ENCODE measurements at regions not wholly inside any gene's neighbourhood (a gene's known extent, or its start where the extent isn't known, plus 50 kb on each side); places are given as distances from the start of the nearest gene placed in this dataset.

DNA sequence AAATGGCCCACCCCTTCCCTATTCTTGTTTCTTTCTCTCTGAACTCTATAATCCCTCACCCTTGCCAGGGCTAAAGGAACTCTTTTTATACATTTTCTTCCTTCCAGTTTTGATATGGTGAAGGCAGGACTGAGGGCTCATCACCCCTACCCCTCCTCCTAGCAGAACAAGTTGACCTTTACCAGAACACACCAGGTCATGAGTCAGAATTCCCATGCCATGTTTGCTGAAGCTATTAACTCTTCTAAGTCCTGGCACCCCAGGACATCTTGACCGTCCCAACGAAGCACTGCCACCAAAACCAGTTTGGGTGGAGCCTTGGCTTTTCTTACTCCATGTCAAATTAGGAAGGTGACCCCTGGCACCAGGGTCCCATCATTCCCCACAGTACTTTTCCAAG is 57.5 kb upstream of the DYNLT3 start:
- DNase-seq = no peak
- ChIA-PET POLR2A (ENCODE audit: unreplicated experiment) (no interaction called here), CTCF (interaction anchor here (0.6 kb wide), 1 partner anchor 79 kb away, joined by 3 read pairs; no protein-coding TSS in a partner anchor)
- Histone ChIP-seq H3K79me2 (ENCODE audit: low read length) (no peaks in the 10 kb centered on the region), H3F3A (ENCODE audit: low read length, unreplicated experiment) (no peaks in the 10 kb centered on the region), H4K20me1 (ENCODE audit: low read length) (no peaks in the 10 kb centered on the region), H3K4me2 (ENCODE audit: low read length) (no peak overlapping the region), H3K9me3 (ENCODE audit: low read length) (no peaks in the 10 kb centered on the region), H3K9ac (ENCODE audit: low read length) (no peak overlapping the region), H3K4me1 (ENCODE audit: insufficient read depth, low read length) (peaks cover 5% of the 10 kb centered on the region; the same call in 1 of the 2 replicates), H3K27me3 (ENCODE audit: low read length) (no peaks in the 10 kb centered on the region), H3K4me3 (ENCODE audit: low read length) (no peak overlapping the region), H3K27ac (ENCODE audit: low read length) (no peak overlapping the region), H3K36me3 (ENCODE audit: low read depth, low read length) (no peaks in the 10 kb centered on the region), H3K9me2 (replicated peaks; ENCODE audit: low read length) (no peaks in the 10 kb centered on the region), H2AFZ (ENCODE audit: low read length) (no peak overlapping the region)
- no peak for ATAC-seq
- TF ChIP-seq EZH2phosphoT487 (IDR thresholded peaks at IDR 0.05; ENCODE audit: borderline replicate concordance, low read length) = no peak
- TF ChIP-seq, protein P1, sequence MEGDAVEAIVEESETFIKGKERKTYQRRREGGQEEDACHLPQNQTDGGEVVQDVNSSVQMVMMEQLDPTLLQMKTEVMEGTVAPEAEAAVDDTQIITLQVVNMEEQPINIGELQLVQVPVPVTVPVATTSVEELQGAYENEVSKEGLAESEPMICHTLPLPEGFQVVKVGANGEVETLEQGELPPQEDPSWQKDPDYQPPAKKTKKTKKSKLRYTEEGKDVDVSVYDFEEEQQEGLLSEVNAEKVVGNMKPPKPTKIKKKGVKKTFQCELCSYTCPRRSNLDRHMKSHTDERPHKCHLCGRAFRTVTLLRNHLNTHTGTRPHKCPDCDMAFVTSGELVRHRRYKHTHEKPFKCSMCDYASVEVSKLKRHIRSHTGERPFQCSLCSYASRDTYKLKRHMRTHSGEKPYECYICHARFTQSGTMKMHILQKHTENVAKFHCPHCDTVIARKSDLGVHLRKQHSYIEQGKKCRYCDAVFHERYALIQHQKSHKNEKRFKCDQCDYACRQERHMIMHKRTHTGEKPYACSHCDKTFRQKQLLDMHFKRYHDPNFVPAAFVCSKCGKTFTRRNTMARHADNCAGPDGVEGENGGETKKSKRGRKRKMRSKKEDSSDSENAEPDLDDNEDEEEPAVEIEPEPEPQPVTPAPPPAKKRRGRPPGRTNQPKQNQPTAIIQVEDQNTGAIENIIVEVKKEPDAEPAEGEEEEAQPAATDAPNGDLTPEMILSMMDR (conservative IDR thresholded peaks at IDR 0.05; ENCODE audit: low read depth, low read length) = no peak
- TF ChIP-seq EZH2 (IDR thresholded peaks at IDR 0.05; ENCODE audit: low read length, unreplicated experiment) = no peak
- intact Hi-C loops (cut with micrococcal nuclease) = no loop called here
- BruUV-seq (replicated peaks) = no TSS peak

DNA sequence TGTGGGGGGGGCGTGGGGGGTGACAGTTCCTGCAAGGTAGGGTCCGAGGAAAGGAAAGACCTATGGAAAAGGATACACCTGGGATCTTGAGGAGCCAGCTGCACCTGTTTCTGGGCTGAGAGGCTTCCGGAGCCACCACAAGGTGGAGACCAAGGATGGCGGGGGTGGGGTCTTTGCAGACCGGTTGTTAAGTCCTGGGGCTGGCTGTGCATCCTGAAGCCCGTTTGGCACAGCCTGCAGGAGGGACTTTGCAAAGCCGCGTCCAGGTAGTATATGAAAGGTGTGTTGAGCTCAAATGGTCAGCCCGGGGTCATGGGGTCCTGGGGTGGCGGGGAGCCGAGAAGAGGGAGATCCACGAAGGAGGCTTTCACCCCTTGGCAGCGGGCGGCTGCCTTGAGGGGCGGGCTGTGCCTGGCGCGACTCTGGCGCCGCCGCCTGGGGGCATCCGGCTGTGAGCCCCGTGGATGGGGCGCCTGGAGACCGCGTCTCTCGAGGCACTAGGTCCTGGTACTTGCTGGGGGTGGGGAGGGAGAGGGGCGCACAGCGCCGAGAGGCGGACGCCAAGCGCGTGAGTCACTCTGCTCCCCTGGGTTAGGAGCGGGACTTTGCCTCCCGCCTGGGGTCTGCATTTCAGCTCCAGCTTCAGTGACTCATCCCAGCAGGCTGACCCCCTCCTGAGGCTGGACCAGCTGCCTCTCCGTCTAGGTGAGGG is 58.2 kb upstream of the DYNLT3 start:
- H3K9me2 ChIP-seq (replicated peaks; ENCODE audit: low read length) = no peaks in the 10 kb centered on the region
- H3K9ac ChIP-seq (ENCODE audit: low read length) = no peak overlapping the region
- H3K9me3 ChIP-seq (ENCODE audit: low read length) = no peaks in the 10 kb centered on the region
- H3K4me2 ChIP-seq (ENCODE audit: low read length) = no peak overlapping the region
- no peaks in the 10 kb centered on the region for H3K36me3 ChIP-seq (ENCODE audit: low read depth, low read length)
- no peaks in the 10 kb centered on the region for H4K20me1 ChIP-seq (ENCODE audit: low read length)
- H3K4me3 ChIP-seq (ENCODE audit: low read length) = no peak overlapping the region
- H2AFZ ChIP-seq (ENCODE audit: low read length) = no peak overlapping the region
- TF ChIP-seq EZH2 (IDR thresholded peaks at IDR 0.05; ENCODE audit: low read length, unreplicated experiment) (no peak), EZH2phosphoT487 (IDR thresholded peaks at IDR 0.05; ENCODE audit: borderline replicate concordance, low read length) (no peak)
- TF ChIP-seq, protein P1 (conservative IDR thresholded peaks at IDR 0.05; ENCODE audit: low read depth, low read length) = no peak
- BruUV-seq (replicated peaks) = no TSS peak
- ChIA-PET POLR2A (ENCODE audit: unreplicated experiment) (no interaction called here), CTCF (interaction anchor here (0.6 kb wide), 1 partner anchor 79 kb away, joined by 3 read pairs; no protein-coding TSS in a partner anchor)
- no peak for DNase-seq
- H3K27me3 ChIP-seq (ENCODE audit: low read length) = no peaks in the 10 kb centered on the region
- H3K4me1 ChIP-seq (ENCODE audit: insufficient read depth, low read length) = peaks cover 5% of the 10 kb centered on the region; the same call in 1 of the 2 replicates
- intact Hi-C loops (cut with micrococcal nuclease) = no loop called here
- ATAC-seq = no peak
- H3K27ac ChIP-seq (ENCODE audit: low read length) = no peak overlapping the region
- H3K79me2 ChIP-seq (ENCODE audit: low read length) = no peaks in the 10 kb centered on the region
- H3F3A ChIP-seq (ENCODE audit: low read length, unreplicated experiment) = no peaks in the 10 kb centered on the region

DNA sequence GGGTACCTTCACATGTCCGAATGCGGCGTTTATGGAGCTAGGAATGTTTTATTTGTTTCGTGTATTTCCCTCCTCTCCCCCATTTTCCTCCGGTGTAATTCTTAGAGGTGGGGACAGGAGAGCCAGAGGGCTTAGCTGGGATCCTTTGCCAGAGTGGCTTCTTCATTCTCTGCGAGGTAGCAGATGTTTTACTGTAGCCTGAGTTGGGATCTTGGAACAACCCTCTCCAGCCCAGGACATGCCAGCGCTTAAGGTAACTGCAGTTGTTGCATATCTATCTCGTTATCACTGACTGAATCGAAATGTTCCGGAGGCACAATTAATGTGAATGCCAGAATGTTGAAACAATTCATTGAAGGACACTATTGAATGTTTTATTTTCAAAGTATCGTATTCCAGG is 59.0 kb upstream of the DYNLT3 start:
- Histone ChIP-seq H3K79me2 (ENCODE audit: low read length) (no peaks in the 10 kb centered on the region), H3K9me3 (ENCODE audit: low read length) (no peaks in the 10 kb centered on the region), H2AFZ (ENCODE audit: low read length) (no peak overlapping the region), H3K27ac (ENCODE audit: low read length) (no peak overlapping the region), H3F3A (ENCODE audit: low read length, unreplicated experiment) (no peaks in the 10 kb centered on the region), H3K9ac (ENCODE audit: low read length) (no peak overlapping the region), H3K36me3 (ENCODE audit: low read depth, low read length) (no peaks in the 10 kb centered on the region), H3K9me2 (replicated peaks; ENCODE audit: low read length) (no peaks in the 10 kb centered on the region), H3K4me2 (ENCODE audit: low read length) (no peak overlapping the region), H3K4me1 (ENCODE audit: insufficient read depth, low read length) (peaks cover 5% of the 10 kb centered on the region; the same call in 1 of the 2 replicates), H3K27me3 (ENCODE audit: low read length) (no peaks in the 10 kb centered on the region), H4K20me1 (ENCODE audit: low read length) (no peaks in the 10 kb centered on the region), H3K4me3 (ENCODE audit: low read length) (no peak overlapping the region)
- BruUV-seq (replicated peaks) = no TSS peak
- ChIA-PET POLR2A (ENCODE audit: unreplicated experiment) (no interaction called here), CTCF (no interaction called here)
- ATAC-seq (no peak), DNase-seq (no peak)
- intact Hi-C loops (cut with micrococcal nuclease) = no loop called here
- TF ChIP-seq, protein P1 (conservative IDR thresholded peaks at IDR 0.05; ENCODE audit: low read depth, low read length) = no peak
- no peak for TF ChIP-seq EZH2phosphoT487 (IDR thresholded peaks at IDR 0.05; ENCODE audit: borderline replicate concordance, low read length)
- TF ChIP-seq EZH2 (IDR thresholded peaks at IDR 0.05; ENCODE audit: low read length, unreplicated experiment) = no peak
